CD4-positive, alpha-beta T cell treated with Interferon alpha-2 for 1 hour (primary cell): ENCODE measurements at regions not wholly inside any gene's neighbourhood (a gene's known extent, or its start where the extent isn't known, plus 50 kb on each side); places are given as distances from the start of the nearest gene placed in this dataset.

Experiments used
- DNase-seq, 2 donors: peaks; one replicate each; pipeline ENCODE4 v3.0.0-alpha.2; 2020 to 2022

DNA sequence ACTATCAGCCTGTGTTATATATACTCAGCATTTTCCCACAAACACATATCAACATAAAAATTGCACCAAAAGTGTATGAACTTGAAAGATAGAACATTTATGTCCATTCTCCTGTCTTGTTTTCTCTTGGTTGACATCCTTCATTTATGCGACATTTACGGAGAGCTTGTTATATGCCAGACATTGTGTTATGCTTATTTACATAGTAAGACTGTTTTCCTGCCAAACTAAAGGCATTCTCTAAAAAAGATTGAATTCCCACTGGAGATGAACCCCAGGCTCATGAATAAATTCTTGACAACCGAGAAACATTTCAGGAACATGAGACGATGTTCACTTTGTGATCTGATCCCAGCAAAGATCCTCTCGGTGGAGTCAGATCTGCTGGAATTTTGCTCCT, 131.0 kb downstream of the RAP2A start:
- no peak for DNase-seq

DNA sequence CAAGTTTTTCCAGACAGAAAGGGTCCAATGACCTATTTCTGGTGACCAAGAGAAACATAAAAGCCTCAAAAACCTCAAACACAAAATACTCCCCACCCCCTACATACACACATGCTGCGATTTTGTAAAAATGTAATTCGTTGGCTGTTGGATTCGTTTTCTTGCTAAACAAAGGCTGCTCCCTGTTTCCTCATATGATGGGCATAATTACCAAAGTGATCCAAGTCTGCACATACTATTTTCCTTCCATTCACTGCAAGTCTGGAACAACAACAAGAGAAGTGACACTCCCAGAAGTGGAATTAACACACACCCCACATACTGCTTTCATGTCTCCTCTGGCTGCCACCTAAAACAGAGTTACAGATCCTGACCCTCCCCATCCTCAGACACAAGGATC, 131.9 kb downstream of the RAP2A start:
- DNase-seq, result no peak

DNA sequence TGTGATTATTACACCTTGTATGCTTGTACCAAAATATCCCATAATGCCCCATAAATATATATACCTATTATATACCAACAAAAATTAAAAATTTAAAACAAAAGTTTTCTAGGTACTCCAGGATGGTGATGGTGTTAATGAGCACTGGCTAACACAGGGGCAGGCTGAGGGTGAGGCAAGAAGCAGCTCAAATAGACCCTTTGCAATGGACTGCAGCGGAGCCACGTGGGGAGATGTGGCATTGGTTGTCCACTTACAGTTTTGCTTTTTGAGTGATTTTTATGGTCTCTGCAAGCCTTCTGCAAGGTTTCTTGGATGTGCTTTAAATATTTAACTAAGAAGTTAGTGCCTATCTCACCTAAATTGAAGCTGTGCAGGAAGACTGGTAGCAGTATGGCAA, 132.9 kb downstream of the RAP2A start:
- no peak for DNase-seq

DNA sequence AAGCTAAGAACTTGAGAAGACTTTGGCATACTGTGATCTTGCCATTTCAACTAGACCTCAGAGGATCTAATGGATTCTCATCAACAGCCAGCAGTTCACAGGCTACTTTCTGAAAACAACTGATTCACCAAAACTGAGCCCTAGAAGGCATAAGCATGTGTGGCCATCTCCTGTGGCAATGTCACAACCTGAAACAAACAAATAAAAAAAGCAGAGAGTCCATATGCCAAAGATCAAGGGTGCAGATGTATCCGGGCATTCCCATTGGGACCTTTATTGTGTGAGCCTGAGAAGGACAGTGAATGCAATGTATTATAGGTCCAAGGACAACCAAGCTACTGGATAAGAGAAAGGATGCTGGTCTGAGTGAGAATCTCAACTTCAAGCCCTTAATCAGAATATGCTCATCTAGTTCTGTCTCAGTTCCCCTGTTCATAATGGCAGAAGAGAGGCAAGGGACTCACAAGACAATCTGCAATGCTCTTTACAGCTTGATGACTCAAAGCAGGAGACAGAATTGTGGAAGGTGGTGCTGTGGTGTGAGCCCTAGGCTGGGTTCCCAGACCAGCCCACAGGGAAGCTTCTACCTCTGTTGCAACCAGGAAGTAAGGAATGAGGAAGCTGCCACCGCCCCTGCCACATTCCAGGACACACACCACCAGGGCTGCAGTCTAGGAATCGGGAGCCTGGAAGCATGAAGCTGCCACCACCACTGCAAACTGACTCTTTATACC, 133.7 kb downstream of the RAP2A start:
- no peak for DNase-seq

DNA sequence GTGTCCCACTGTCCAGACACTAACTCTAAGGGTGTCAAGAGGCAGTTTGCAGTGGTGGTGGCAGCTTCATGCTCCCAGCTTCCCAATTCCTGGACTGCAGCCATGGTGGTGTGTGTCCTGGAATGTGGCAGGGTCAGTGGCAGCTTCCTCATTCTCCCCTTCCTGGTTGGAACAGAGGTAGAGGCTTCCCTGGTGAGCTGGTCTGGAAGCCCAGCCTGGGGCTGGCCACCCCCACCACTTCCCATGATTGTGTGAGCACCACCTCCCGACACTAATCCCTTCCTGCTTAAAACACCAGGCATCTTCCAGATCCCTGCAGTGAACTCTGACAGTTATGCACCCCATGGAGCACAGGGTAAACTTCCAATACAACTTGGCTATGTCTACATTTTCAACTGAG, 134.9 kb downstream of the RAP2A start:
- DNase-seq, result no peak

DNA sequence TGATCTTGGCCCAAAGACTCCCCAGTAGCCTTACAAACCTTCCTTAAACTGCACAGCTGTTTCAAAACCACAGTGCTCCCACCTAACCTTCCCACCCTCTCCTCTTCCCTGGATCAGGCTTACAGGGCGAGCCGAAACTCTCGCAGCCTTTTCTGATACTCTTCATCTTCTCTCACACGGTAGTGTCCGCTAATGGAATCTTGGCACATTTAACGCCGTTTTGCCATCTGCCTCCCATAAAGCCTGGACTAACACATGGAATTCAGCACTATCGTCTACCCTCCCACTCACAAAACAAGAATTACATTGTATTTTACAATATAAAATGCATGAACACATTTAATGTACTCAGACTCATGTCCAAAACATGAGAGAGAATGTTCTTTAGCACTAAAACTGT, 135.9 kb downstream of the RAP2A start:
- DNase-seq, result no peak

DNA sequence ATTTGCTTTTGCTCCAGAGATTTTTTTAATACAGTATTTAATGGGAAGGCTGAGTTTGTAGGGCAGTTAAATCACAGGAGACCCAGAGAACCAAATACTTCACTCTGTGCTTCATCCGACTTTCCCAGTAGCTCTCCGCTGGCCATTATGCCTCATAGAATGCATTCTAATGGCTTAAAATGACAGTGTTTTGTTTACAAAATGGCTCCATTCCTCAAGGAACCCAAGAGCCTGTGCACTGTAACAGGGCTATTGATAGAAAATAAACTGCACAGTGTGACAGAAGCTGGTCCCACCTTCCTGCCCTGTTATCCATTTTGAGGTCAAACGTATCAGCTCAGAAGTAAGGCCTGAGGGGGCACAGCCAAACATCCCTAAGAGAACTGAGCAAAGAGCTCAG, 136.5 kb downstream of the RAP2A start:
- no peak for DNase-seq

DNA sequence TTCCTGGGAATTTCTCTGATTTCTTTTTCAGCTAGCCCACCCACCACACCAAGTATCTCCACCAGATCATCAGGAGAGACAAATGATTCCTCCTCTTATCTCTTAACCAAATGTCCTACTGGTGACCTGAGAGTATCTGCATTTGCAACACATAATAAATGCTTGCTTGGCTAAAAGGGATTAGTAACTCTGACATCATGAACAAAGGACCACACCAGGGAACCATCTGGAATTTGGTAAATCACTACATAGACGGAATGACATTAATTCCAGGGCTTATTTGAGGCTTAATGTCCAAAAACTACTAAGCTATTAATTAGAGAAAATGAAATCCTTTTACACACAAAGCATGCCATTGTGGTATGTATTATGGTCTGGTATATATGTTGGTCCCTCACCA, 139.0 kb downstream of the RAP2A start:
- no peak for DNase-seq

DNA sequence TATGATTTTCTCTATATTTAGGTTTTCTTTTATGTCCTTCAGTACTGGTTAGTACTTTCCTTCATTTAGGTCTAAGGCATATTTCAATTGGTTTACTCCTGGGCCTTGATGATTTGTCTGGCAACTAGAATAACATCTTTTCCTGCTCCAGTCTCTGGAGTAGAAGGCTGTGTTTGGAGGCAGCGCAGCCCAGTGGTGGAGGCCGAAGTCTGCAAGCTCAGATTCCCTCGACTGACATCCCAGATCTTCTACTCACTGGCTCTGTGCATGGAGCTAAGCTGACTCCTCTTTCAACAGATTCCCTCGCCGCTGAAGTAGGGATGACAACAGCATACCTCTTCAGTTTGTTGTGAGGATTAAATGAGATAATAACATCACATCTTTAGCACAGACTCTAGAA, 141.0 kb downstream of the RAP2A start:
- DNase-seq, result no peak

DNA sequence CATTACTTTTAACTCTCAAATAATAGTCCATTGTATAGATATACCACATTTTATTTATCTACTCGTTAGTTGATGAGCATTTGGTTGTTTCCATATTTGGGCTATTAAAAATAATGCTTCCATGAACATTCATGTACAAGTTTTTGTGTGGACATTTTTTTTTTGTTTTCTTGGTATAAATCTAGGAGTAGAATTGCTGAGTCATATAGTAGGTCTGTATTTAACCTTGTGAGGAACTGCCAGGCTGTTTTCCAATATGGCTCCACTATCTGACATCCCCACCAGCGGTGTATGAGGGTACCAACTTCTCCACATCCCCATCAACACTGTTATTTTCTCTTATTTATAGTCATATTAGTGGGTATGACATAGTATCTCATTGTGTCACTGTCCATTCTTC, 143.1 kb downstream of the RAP2A start:
- DNase-seq, result no peak

DNA sequence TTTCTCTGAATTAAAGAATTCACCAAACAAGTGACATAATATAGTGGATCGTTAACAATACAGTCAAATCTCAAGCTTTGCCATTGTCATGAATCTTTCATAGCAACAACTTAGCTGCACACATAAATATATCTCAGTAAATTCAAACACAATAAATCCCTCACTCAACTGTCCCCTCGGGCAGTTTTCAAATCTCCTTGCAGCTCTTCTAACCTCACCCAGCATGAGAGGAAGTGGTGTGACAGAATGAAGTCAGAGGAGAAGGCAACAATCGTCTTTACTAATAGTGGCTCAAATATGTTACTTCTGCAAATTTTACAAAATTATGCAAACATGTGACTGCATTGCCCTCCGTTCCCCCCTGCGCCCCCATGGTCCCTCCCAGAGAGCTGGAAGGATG, 148.2 kb downstream of the RAP2A start:
- no peak for DNase-seq

DNA sequence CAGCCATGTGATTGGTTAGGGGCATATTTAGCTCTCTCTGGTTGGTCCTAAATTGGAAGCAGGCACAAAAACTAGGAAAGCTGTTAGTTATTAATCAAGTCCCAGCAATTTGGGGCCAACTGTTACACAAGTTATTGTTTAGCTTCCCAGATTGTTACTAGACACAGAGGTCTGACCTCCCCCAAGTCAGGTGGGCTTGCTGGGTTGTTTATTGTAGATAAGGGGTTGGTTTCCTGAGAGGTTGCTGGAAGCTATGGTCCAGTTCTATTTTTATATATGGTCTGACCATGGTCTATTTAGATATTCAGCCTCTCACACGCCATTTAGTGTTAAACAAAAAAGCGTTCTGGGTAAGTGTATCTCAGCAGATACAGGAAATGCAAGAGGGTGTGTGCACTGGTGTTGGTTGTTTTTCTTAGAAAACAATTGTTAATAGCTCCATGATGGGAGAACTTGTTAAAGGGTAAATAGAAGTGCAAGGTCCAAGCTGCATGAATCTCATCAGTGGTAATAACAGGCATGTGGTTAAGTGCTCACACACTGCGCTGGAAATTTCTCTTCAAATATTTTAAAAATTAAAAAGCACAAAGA, 150.0 kb downstream of the RAP2A start:
- no peak for DNase-seq

DNA sequence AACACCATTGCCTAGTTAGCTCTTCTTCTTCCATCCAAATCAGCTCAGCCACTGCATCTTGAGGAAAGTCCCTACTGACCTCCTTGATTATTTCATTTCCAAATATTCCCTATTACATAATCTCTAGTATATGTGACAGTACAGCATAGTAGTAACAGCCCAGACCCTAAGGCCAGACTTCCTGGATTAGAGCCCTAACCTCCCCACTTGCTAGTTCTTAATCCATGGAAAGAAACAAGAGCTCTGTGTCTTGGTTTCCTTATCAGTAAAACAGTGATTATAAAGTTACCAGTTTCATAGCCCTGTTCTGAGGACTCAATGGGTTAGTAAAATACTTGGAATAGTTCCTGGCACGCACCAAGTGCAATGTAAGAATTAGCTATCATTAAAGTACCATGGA, 153.0 kb downstream of the RAP2A start:
- DNase-seq, result no peak

DNA sequence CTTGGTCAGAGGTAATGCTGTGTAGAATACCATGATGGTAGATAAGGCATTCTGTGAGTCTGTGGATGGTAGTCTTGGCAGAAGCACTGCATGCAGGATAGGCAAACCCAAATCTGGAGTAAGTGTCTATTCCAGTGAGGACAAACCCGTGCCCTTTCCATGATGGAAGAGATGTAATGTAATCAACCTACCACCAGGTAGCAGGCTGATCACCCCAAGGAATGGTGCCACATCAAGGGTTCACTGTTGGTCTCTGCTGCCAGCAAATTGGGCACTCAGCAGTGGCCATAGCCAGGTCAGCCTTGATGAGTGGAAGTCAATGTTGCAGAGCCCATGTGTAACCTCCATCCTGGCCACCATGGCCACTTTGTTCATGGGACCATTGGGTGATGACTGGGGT, 155.0 kb downstream of the RAP2A start:
- no peak for DNase-seq

DNA sequence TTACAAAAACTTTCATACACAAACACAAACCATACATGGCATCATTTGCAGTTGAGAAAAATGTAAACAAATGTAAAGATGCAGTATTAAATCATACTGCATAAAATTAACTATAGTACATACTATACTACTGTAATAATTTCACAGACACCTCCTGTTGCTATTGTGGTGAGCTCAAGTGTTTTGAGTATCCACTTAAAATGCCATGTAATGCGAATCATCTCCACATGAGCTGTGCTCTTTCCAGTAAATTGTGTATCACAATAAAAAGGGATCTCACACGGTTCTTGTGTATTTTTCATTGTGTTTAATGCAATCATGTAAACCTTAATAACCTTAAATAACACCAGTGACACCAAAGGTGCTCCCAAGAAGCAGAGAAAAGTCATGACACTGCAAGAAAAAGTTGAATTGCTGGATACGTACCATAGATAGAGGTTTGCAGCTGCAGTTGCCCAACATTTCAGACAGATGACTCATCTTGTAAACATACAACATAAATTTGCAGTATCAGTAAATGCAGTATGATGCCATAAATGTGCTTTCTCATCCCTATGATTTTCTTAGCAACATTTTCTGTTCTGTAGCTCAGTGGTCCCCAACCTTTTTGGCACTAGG, 166.6 kb downstream of the RAP2A start:
- DNase-seq, result no peak

DNA sequence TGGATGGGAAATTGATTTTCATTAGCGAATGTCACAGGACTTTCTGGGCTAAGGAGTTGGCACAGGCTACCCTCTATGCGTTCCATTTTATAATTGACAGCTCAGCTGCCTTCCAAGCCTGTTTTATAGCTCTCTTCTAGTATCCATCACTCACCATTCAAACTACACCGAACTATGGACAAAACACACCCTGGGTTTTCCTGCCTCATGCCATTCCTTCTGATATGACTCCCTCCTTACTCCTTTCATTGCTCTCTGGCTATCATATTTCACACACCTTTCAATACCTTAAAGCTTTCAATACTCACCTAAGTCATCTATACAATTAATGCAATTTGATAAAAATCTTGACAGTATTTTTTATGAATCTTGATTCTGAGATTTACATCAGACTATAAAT, 181.3 kb downstream of the RAP2A start:
- DNase-seq, result no peak

DNA sequence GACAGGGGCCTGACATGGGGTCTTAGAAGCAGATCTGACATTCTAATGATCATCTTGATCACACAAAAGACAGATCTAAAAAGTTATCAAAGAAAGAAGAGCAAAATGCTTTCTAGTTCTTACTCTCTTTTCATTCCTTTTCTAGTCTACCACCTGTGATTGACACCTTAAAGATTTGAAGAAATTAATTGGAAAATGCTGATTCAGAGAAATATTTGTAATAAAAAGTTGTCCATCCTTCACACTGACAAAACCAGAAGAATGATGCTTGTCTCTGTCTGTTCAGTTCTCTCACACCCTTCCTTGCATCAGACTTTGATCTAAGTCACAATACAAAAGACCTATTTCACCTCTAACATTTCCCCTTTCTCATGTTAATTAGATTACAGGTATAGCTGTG, 182.4 kb downstream of the RAP2A start:
- DNase-seq, result no peak

DNA sequence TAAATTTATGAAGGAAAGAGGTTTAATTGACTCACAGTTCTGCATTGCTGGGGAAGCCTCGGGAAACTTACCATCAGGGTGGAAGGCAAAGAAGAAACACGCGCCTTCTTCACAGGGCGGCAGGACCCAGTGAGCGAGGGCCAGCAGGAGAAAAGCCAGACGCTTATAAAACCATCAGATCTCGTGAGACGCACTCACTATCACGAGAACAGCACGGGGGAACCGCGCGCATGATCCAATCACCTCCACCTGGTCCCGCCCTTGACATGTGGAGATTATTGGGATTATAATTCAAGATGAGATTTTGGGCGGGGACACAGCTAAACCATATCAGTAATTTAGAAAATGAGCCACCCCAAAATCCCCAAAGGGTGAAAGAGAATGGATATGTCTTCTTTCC, 187.1 kb downstream of the RAP2A start:
- no peak for DNase-seq

DNA sequence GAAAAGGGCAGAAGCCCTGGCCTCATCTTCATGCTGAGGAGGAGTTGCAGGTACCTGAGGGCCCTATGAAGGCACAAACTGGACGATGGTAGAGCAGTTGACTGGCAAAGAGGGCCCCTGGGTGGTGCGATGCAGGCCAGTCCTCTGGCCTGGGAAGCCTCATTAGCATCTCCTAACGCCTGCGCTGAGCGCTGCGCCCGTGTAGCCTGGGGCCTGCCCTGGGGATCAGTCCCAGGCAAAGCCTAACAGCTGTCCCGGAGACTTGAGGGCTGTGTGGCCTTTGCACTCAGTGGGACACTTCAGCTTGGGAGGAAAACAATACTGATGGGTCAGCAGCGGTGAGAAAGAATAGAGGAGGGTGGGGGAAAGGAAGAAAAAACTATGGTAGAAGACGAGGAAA, 187.7 kb downstream of the RAP2A start:
- DNase-seq, result no peak

DNA sequence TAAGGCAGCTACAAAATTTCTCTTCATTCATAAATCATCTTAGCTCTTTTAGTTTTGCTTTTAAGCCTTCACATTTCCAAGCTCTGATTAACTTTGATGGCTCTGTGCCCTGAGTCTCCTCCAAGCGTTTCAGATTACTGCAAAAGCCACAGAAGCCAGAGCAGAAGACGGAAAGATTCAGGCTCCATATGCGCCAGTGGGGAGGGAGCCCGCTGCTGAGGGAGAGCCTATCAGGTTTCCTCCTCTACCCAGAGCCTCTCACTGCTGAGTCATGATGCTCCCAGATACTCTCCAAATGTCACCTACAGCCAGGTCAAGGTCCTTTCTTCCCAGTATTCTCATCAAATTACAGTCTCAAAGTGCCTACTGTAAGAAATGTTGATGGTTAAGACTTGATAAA, 193.6 kb downstream of the RAP2A start:
- DNase-seq, result no peak

DNA sequence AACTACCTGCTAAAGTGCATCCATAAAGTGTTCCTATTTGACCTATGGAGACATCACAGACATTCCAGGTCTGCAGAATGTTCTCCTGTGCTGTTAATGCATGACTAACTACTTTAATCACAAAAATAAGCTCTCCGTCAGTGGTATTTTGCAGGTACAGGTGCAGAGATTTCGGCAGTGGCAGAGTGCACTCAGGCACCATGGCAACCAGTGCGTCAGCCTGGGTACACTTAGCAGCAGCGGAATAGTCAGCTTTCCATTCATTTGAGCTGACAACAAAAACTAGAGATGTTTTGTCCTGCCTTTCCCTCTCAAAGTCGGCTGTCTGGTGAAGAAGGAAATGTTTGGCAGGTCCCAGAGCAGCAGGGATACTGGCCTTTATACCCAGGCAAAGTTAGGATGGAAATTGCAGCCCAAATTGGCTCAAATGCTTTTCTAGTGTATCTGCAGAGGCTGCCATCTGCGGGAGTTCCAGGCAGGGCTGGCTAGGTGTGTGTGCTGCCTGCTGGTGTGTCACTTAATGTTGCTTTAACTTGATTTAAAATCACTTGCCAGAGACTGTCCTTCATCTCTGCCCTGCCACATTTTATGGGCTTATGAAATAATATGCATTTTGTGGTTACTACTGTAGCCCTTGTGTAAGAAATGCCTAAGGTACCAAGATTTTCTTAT, 195.8 kb downstream of the RAP2A start:
- DNase-seq, result no peak

DNA sequence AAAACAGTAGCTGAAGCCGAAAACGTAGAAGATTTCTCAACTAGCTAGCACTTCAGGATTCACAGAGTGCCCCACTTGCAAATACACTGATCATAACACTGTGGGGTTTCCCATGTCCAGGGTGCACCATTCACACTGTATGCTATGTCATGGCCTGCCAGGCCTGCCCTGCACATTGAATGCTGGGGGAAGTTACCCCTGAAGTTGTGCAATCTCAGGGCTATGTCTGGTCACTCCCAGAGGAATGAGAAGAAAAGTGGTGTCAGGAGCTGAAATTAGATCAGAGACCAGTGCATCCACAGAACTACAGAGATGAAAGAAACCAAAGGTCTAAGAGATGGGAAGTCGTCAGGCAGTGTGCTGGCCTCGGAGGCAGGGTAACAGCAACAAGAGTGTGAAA, 196.8 kb downstream of the RAP2A start:
- no peak for DNase-seq

DNA sequence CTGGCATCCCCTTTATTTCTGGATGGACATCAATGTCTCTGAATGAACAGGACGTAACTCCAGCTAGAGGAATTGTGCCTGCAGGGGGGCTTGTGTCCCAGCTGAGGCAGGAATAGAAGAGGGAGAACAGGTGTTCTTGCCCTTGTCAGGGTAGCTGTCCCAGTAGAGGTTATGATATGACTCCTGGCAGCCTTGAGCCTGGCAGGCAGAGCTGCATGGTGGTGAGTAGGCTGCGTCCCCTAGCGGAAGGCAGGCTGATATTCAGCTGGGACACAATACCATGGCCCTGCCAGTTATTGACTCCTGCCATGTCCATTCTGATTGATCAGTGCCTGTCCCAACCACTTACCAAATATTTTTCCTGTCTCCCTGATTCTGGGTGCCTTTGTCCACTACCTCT, 197.2 kb downstream of the RAP2A start:
- DNase-seq, result peak in 1 of 2 donors; percentile 3

DNA sequence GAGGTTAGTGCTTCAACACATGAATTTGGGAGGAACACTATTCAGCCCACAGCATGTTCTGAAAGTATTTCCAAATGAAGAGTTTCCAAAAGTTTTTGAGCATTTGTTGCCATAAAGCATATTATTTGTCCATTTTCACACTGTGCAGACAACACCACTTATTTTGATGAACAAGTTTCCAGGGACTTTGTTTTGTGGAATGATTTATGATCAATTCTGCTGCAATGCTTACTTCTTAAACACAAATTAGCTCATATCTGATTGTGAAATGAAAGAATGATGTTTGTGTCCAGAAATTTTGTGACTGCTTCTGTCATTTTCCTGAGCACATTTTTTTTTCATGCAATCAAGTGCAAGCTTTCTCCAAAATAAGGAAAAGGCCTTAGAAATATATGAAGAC, 205.3 kb downstream of the RAP2A start:
- DNase-seq, result no peak
